ENCODE measurements at regions not wholly inside any gene's neighbourhood (a gene's known extent, or its start where the extent isn't known, plus 50 kb on each side); places are given as distances from the start of the nearest gene placed in this dataset.

- Mint-ChIP-seq H3K36me3 (ENCODE audit: low read depth) (no peaks in the 10 kb centered on the region), H3K4me1 (ENCODE audit: low read depth) (no peaks in the 10 kb centered on the region), H3K27me3 (ENCODE audit: low read depth) (peaks cover 27% of the 10 kb centered on the region), H3K4me3 (no peak overlapping the region), H3K27ac (no peak overlapping the region), H3K9me3 (no peaks in the 10 kb centered on the region)
- CTCF ChIA-PET: interaction anchor here (0.6 to 1.6 kb wide), 2 partner anchors 9 to 36 kb away, joined by 3 to 4 read pairs; no protein-coding TSS in a partner anchor
- intact Hi-C loops (cut with micrococcal nuclease): no loop called here
- DNase-seq: no peak
Observed at GRCh38 chr22:44576311-44577260, 78.6 kb upstream of the RTL6 start.

GRCh38 chr22:44575381-44576268 is 77.6 kb upstream of the RTL6 start:
- no peak for DNase-seq
- intact Hi-C loops (cut with micrococcal nuclease): no loop called here
- no peak overlapping the region for H3K27ac Mint-ChIP-seq
- H3K4me1 Mint-ChIP-seq (ENCODE audit: low read depth): no peaks in the 10 kb centered on the region
- no peaks in the 10 kb centered on the region for H3K9me3 Mint-ChIP-seq
- CTCF ChIA-PET: no interaction called here
- H3K4me3 Mint-ChIP-seq: no peak overlapping the region
- peaks cover 27% of the 10 kb centered on the region for H3K27me3 Mint-ChIP-seq (ENCODE audit: low read depth)
- H3K36me3 Mint-ChIP-seq (ENCODE audit: low read depth): no peaks in the 10 kb centered on the region

DNA sequence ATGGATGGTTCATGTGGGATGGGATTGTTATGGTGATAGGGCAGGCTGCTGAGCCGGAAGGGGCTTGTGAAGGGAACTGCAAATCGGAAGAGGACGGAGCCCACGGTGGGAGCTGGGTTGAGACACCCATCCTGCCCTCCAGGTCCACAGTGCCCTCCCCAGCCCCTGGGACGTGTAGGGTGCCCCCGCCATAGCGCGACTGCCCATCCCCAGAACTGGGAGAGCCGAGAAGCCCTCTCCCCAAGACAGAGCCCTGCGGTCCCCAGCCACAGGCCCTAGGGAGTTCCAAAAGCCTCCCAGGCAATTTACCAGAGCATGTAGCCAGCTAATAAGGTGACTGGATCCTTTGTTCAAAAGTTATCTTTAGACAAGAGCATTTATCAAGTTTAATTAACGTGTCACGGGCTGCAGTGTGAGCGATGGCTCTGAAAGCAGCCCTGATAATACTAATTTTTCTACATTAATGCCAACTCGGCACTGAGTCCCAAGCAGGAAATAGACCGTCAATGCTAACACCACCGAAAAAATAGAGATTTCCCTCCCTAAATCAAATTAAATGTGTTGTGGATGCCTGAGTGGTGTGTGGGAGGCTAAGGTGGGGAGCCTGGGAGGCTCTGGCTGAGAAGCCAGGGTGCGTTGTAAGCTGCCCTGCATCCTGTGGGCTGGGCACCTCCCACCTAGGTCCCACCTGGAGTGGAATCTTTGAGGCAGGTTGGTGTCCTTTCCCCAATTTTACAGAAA is 76.8 kb upstream of the RTL6 start:
- CTCF ChIA-PET: no interaction called here
- no peaks in the 10 kb centered on the region for H3K9me3 Mint-ChIP-seq
- no peak overlapping the region for H3K27ac Mint-ChIP-seq
- no peaks in the 10 kb centered on the region for H3K36me3 Mint-ChIP-seq (ENCODE audit: low read depth)
- peaks cover 29% of the 10 kb centered on the region for H3K27me3 Mint-ChIP-seq (ENCODE audit: low read depth)
- intact Hi-C loops (cut with micrococcal nuclease): loop anchor here (5.0 kb wide), 1 partner anchor 493 kb away; no protein-coding TSS in a partner anchor
- DNase-seq: no peak
- no peaks in the 10 kb centered on the region for H3K4me1 Mint-ChIP-seq (ENCODE audit: low read depth)
- H3K4me3 Mint-ChIP-seq: no peak overlapping the region

DNA sequence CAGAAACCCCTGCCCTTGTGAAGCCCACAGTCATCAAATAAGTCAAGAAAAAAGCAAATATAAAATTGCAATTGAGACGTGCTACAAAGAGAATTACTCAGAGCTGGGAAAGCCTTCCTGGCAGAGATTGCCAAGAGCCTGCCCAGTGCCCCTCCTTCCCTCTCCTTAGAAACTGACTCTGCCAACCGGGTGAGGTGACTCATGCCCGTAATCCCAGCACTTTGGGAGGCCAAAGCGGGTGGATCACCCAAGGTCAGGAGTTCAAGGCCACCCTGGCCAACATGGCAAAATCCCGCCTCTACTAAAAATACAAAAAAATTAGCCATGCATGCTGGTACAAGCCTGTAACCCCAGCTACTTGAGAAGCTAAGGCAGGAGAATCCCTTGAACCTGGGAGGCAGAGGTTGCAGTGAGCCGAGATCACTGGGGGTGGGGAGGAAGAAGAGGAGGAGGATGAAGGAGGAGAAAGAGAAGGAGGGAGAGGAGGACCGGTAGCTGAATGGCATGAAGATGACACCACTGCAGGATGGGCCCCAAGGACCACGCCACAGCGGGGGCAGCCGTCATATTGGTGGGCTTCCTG is 76.1 kb upstream of the RTL6 start:
- intact Hi-C loops (cut with micrococcal nuclease): loop anchor here (5.0 kb wide), 1 partner anchor 492 kb away; no protein-coding TSS in a partner anchor
- Mint-ChIP-seq H3K9me3 (no peaks in the 10 kb centered on the region), H3K27ac (no peak overlapping the region), H3K27me3 (ENCODE audit: low read depth) (peaks cover 32% of the 10 kb centered on the region), H3K4me3 (no peak overlapping the region), H3K4me1 (ENCODE audit: low read depth) (no peaks in the 10 kb centered on the region), H3K36me3 (ENCODE audit: low read depth) (no peaks in the 10 kb centered on the region)
- no peak for DNase-seq
- CTCF ChIA-PET: no interaction called here

DNA sequence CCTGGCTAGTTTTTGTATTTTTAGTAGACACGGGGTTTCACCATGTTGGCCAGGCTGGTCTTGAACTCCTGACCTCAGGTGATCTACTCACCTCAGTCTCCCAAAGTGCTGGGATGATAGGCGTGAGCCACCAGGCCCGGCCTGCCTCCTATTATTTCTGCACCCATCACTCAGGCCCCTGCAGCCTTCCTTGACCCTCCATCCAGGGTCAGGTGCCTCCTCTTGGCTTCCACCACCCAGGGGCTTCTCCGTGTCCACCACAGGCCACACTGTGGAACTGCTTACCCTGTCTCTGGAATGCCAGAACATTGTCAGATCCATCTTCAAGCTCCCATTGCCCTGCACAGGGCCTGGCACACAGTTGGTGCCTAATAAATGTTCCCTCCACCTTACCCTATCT is 75.4 kb upstream of the RTL6 start:
- no peak overlapping the region for H3K27ac Mint-ChIP-seq

GRCh38 chr22:44572414-44573207 is 74.6 kb upstream of the RTL6 start:
- DNase-seq: no peak
- CTCF ChIA-PET: interaction anchor here (0.6 kb wide), 1 partner anchor 261 kb away, joined by 3 read pairs; no protein-coding TSS in a partner anchor

More for the DNA sequence above, 75.4 kb upstream of the RTL6 start:
- Mint-ChIP-seq H3K4me1 (ENCODE audit: low read depth) (no peaks in the 10 kb centered on the region), H3K36me3 (ENCODE audit: low read depth) (no peaks in the 10 kb centered on the region), H3K4me3 (no peak overlapping the region), H3K27me3 (ENCODE audit: low read depth) (peaks cover 26% of the 10 kb centered on the region), H3K9me3 (no peaks in the 10 kb centered on the region)
- intact Hi-C loops (cut with micrococcal nuclease): loop anchor here (5.0 kb wide), 1 partner anchor 491 kb away; no protein-coding TSS in a partner anchor
- CTCF ChIA-PET: interaction anchor here (0.5 kb wide), 1 partner anchor 486 kb away, joined by 3 read pairs; no protein-coding TSS in a partner anchor
- no peak for DNase-seq

GRCh38 chr22:44571566-44572413 is 73.8 kb upstream of the RTL6 start:
- no peaks in the 10 kb centered on the region for H3K4me1 Mint-ChIP-seq (ENCODE audit: low read depth)
- H3K27ac Mint-ChIP-seq: no peak overlapping the region
- H3K36me3 Mint-ChIP-seq (ENCODE audit: low read depth): no peaks in the 10 kb centered on the region
- intact Hi-C loops (cut with micrococcal nuclease): loop anchor here (5.0 kb wide), 1 partner anchor 489 kb away; no protein-coding TSS in a partner anchor
- peaks cover 21% of the 10 kb centered on the region for H3K27me3 Mint-ChIP-seq (ENCODE audit: low read depth)
- CTCF ChIA-PET: interaction anchor here (0.6 kb wide), 1 partner anchor 261 kb away, joined by 3 read pairs; no protein-coding TSS in a partner anchor
- no peak overlapping the region for H3K4me3 Mint-ChIP-seq
- no peak for DNase-seq
- no peaks in the 10 kb centered on the region for H3K9me3 Mint-ChIP-seq

More at GRCh38 chr22:44572414-44573207, 74.6 kb upstream of the RTL6 start:
- no peak overlapping the region for H3K4me3 Mint-ChIP-seq
- H3K36me3 Mint-ChIP-seq (ENCODE audit: low read depth): no peaks in the 10 kb centered on the region
- intact Hi-C loops (cut with micrococcal nuclease): loop anchor here (5.0 kb wide), 1 partner anchor 490 kb away; no protein-coding TSS in a partner anchor
- H3K27me3 Mint-ChIP-seq (ENCODE audit: low read depth): peaks cover 26% of the 10 kb centered on the region
- no peak overlapping the region for H3K27ac Mint-ChIP-seq
- no peaks in the 10 kb centered on the region for H3K9me3 Mint-ChIP-seq
- no peaks in the 10 kb centered on the region for H3K4me1 Mint-ChIP-seq (ENCODE audit: low read depth)

DNA sequence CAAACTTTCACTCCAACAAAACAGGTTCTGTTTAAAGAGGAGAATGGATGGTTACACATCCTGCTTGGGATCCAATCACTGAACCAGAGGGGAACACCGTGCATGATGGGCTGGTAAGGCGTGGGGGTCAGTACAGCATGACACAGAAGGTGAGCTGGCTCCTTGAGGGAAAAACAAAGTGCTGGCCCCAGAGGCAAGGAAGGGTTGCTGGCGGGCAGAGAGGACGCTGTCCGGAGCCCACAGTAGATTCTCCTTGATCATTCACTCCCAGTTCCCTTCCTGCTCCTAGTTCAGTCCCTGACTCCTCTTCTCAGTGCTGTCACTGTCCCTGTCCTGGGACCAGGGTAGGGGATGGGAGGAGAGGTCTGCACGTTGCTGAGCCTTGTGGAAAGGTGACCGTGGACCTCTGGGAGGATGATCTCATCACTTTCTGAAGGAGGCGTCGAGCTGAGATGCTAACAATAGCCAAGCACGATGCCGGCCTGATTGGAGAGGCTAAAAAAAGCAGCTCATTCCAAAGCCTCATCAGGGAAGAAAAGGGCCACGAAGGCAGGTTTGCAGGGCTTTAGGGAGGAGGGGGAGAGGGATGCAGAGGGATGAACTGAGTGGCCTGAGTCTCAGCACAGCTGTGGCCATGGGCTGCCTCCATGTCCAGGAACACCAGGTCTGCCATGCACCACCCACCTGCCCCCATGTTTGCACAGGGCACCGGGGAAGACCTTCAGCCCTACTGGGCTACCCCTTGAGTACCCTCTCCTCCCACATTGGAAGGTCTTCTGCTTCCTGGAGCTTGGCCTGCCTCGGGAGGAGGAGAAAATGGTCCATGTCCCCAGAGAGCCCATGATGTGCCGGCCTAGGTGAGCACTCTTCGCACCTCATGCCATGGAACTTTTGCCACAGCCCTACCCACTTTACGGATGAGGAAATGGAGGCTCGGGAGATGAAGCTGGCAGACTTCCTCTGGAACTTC is 72.7 kb upstream of the RTL6 start:
- CTCF ChIA-PET: interaction anchor here (0.5 kb wide), 1 partner anchor 579 kb away, joined by 3 read pairs; no protein-coding TSS in a partner anchor
- H3K9me3 Mint-ChIP-seq: no peaks in the 10 kb centered on the region
- peaks cover 15% of the 10 kb centered on the region for H3K27me3 Mint-ChIP-seq (ENCODE audit: low read depth)
- H3K27ac Mint-ChIP-seq: no peak overlapping the region
- no peaks in the 10 kb centered on the region for H3K36me3 Mint-ChIP-seq (ENCODE audit: low read depth)
- intact Hi-C loops (cut with micrococcal nuclease): loop anchor here (5.0 kb wide), 1 partner anchor 488 kb away; no protein-coding TSS in a partner anchor
- no peak for DNase-seq
- no peaks in the 10 kb centered on the region for H3K4me1 Mint-ChIP-seq (ENCODE audit: low read depth)
- no peak overlapping the region for H3K4me3 Mint-ChIP-seq

DNA sequence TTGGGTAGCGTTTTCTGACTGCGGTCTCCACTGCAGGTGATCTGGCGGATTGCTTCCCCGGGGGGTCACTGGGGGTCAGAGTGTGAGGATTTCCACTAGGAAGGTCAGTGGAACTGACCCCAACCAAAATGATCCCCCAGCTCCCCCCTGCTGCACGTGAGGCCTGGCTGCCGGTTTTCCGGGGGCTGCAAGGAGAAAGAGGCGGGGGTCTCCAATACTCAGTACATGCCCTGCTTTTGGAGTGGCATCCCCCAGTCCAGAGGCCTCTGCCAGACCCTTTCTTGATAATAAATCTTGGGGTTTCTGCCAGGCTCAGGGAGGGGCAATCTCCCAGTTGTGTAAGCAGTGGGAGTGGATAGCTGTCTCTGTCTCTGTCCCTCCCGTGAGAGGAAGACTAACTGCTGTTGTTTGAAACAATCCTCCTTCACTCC is 71.5 kb upstream of the RTL6 start:
- CTCF ChIA-PET: no interaction called here
- H3K4me3 Mint-ChIP-seq: no peak overlapping the region
- no peak overlapping the region for H3K27ac Mint-ChIP-seq
- H3K36me3 Mint-ChIP-seq (ENCODE audit: low read depth): no peaks in the 10 kb centered on the region
- intact Hi-C loops (cut with micrococcal nuclease): no loop called here
- no peak for DNase-seq
- peaks cover 5% of the 10 kb centered on the region for H3K27me3 Mint-ChIP-seq (ENCODE audit: low read depth)
- no peaks in the 10 kb centered on the region for H3K9me3 Mint-ChIP-seq
- H3K4me1 Mint-ChIP-seq (ENCODE audit: low read depth): no peaks in the 10 kb centered on the region
